ENCODE measurements at regions not wholly inside any gene's neighbourhood (a gene's known extent, or its start where the extent isn't known, plus 50 kb on each side); places are given as distances from the start of the nearest gene placed in this dataset.
"Not testable (repeated sequence)": the region's sequence is repeated elsewhere in the genome, so short reads cannot be mapped to it uniquely, and the experiment has no call there.

DNA sequence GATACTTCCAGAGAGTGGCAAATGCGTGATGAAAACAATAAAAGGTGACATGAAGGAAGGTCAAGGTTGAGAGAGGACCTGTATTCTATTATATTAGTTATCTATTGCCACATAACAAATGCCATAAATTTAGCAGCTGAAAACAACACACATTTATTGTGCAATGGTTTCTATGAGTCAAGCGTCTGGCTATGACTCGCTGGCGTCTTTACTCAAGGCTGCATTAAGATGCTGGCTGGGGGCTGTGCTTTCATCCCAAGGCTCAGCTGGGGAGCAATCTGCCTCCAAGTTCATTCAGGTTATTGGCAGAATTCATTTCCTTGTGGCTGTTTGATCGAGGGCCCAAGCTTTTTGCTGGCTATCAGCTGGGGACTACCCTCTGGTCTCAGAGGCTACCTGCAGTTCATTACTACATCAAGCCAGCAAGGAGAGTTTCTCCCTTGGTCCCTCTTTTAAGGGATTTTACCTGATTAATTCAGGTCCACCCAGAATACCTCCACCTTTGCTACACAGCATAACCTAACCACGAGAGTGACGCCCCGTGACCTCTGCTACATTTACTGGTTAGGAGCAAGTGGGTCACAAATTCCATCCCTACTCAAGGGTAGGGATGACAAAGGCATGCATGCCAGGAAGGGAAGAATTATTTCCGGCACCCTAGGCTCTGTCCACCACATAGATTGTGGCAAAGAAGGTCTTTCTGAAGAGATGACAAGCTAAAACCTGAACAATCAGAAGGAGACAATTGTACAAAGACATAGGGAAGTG is 549.1 kb downstream of the MN1 start:
- DNase-seq (ENCODE audit: low read depth): no peak

DNA sequence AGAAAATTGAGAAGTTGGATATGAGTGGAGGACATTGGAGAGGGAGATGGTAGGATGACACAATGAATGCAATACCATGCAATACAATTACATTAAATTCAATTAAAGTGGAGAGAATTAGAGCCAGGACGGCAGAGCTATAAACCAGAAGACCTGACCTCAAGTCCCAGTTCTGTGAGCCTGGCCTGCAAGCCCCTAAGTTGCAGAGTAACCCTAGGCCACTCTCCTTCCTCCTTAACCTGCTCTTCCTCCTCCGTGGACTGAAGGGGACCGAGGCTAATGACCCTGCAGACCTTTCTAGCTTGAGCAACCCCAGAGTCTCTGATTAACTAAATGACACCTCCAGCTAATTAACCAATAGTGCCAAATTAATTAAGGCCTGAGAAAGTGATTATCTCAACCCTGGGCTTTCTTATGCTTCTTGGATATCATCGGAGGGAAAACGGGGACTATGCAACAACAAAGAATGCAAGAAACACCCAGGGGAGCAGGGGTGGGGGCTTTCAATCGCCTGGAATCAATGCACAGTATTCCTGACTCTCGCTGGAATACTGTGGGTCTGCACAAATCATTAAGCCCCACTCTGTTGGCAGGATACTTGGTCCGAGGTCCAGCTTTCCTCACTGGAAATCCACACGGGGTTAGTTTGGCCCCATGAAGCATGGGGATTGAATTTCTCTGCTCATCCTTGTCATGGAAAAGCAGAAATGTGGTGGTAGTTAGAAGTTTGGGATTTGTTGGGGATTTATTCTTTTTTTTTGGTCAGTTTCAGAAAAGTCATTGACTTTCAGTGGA is 548.3 kb downstream of the MN1 start:
- no peak for DNase-seq (ENCODE audit: low read depth)

DNA sequence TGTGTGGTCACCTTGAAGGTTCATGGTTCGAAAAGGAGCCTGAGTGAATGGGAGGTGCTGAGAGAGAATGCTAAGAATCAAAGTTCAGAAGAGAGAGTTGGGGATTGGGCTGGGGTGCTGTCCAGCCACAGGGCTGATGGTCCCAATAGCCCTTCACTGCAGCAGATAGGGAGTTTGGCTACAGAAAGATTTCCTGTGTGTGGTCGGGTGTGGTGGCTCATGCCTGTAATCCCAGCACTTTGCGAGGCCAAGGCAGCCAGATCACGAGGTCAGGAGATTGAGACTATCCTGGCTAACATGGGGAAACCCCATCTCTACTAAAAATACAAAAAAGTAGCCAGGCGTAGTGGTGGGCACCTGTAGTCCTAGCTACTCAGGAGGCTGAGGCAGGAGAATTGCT is 547.5 kb downstream of the MN1 start:
- not testable (repeated sequence) for DNase-seq (ENCODE audit: low read depth)

- no peak for DNase-seq (ENCODE audit: low read depth)
Measured at GRCh38 chr22:27255580-27255979, 546.0 kb downstream of the MN1 start.

DNA sequence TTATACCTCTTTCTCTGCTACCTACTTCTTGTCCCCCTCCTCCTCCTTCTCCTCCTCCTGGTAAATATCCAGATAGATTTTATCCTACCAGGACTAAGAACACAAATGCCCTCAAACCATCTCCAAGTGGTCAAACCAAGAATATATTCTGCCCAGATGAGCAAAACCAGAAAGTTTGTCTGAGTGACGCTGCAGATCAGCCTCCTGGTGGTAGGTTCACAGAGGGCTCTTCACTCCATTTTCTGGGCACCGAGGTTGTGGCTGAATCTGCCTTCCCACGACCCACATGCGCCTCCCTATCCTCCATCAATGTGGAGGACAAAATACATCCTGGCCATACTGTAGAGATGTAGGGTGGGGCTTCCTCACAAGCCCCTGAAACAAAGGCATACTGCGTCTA is 543.6 kb downstream of the MN1 start:
- DNase-seq (ENCODE audit: low read depth): no peak

- no peak for DNase-seq (ENCODE audit: low read depth)
Measured at GRCh38 chr22:27258616-27259172, 542.9 kb downstream of the MN1 start.

DNA sequence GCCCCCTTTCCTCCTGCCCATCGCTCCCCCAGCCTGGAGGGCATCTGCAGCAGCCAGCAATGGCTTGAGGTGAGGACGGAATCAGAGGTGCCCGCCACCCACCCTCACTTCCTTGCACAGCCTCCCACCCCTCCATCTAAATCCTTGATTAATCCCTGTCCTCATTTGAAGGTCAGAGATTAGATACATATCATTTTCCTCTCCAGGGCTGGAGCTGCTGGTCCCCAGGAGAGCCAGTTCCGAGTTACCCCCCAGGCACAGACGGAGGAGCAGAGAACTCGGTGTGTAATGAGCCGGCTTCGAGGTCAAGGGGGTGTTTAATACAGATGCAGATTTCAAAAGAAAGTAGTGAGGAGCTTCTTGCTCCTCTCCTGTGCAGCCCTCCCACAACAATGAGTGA is 542.1 kb downstream of the MN1 start:
- no peak for DNase-seq (ENCODE audit: low read depth)

DNA sequence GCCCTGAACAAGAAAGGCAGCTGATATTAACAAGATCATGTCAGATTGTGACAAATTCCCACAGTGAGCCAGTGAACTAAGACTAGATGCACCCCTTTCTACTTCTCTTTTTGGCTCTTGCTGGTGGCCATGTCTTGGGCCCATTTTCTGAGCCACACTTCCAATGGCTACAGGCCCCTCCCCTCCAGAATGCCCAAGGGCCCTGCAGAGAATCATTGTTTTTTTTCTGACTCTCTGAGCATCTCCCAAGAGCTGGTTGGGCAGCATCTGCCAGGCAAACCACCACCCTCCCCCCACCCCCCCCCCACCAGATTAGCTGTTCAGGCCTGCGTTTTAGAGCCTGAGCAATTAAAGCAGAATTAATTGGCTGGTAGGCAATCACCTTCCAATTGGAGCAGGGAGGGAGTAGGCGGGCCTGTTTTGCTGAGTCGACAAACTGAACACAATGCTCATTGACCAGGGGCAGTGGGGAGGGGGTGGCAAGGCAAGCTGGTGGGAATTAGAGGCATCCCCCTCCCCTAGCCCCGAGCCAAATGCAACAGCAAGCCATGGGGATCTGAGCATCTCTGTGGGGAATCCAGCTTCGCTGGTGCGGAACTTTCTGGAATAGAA is 541.4 kb downstream of the MN1 start:
- DNase-seq (ENCODE audit: low read depth): no peak

DNA sequence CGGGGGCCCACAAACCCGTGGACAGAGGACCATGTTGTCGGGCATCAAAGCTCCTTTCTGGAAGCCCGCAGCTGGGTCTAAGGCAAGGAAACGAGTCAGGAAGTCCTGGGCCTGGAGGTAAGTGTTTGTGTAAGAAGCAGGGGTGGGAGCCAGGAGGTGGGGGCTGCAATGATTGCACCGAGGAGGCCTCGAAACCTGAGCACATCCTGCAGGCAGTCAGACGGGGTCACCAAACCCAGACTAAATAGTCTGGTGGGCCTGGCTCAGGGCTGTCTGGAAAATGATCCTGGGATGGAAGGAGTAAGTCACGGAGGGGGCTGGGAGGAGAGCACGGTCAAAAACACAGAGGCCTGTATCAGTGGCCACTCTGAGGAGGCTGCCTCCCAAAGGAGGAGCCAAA is 539.2 kb downstream of the MN1 start:
- no peak for DNase-seq (ENCODE audit: low read depth)

GRCh38 chr22:27264184-27264583 is 537.4 kb downstream of the MN1 start:
- no peak for DNase-seq (ENCODE audit: low read depth)

GRCh38 chr22:27267145-27267544 is 534.4 kb downstream of the MN1 start:
- no peak for DNase-seq (ENCODE audit: low read depth)

DNA sequence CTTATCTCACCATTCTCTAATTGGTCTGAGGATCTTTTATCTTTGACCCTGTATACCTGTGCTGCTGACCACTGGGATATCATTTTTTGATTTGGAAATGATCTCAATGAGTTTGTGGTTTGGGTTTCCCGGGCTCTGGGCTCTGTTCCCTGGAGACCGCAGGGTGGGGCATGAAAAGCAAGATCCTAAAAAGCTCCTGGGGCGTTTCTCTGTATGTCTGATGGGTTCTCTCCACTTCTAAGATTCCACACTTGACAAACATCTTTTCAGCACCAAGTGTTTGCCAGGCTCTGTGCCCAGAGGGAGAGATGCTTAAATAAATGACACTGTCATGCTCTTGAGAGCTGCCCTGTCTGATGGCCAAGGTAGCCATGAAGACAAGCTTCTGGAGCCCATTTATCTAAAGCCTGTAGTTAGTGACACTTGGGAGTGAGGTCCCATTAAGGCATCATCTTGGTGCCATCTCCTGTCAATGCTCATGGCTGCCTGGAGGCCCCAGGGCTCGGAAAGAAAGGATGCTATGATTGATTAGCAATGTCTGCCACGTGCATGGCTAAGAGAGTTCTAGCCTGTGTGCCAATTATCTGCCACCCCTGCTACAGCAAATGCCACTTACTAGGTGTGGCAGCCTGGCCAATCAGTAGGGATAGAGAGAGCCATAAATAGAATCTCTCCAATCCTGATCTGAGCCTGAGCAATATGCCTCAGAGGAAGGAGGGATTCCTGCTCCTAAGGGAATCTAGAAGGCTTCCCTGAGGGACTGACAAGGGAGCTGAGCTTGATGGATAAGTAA is 531.6 kb downstream of the MN1 start:
- no peak for DNase-seq (ENCODE audit: low read depth)

GRCh38 chr22:27270818-27271510 is 530.6 kb downstream of the MN1 start:
- DNase-seq (ENCODE audit: low read depth): no peak

- no peak for DNase-seq (ENCODE audit: low read depth)
Measured at GRCh38 chr22:27273436-27273835, 528.1 kb downstream of the MN1 start.

GRCh38 chr22:27273853-27274252 is 527.7 kb downstream of the MN1 start:
- no peak for DNase-seq (ENCODE audit: low read depth)

DNA sequence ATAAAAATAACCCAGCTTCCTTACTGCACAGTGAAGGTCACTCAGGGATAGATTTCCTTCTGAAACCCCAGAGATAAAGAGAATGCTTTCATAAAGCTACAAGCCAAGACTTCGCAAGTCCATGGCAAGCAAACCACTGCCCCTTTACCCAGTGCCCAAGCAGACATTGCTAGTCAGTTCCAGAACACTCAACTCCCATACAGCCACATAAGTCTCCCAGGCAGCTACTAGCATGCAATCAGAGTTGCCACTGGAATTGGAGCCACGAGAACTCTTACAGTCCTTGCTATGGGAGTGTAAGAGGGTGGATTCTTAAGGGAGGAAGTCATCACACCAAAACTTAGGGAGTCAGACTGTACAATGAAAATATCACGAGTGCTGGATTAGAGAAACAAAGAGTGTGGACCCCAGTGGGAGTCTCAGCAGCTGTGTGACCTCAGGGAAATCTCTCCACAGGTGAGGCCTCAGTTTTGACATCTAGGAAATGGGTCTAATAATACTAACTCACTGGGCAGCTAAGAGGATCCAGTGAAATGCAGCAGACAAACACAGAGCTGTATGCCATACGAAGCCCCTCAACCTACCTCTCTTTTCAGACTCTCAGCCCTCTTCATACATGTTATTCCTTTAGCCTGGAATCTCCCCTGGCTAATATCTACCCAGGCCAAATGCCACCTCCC is 526.6 kb downstream of the MN1 start:
- DNase-seq (ENCODE audit: low read depth): no peak

DNA sequence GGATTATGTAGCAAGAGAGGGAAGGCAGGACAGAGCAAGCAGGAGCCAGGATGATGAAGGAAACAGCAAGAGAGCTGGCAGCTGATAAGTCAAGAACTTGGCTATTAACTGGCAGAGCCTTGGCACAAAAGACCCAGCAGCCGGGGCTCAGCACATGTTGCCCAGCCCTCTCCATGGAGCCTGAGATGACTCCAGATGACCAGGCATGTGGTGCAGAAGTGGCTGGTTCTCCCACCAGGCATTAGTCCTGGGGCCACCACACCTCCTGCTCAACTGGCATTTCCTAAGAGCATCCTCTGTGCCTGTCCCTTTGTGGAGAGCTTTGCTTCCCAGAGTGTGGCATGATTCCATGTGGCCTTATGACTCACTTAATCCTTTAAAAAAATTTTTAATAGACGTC is 522.6 kb downstream of the MN1 start:
- DNase-seq (ENCODE audit: low read depth): no peak

- DNase-seq (ENCODE audit: low read depth): no peak
Measured at GRCh38 chr22:27283240-27283639, 518.3 kb downstream of the MN1 start.

- DNase-seq (ENCODE audit: low read depth): no peak
Measured at GRCh38 chr22:27283714-27284113, 517.8 kb downstream of the MN1 start.

- no peak for DNase-seq (ENCODE audit: low read depth)
Measured at GRCh38 chr22:27284324-27284723, 517.2 kb downstream of the MN1 start.

GRCh38 chr22:27286711-27287110 is 514.8 kb downstream of the MN1 start:
- DNase-seq (ENCODE audit: low read depth): no peak

Measured in stimulated activated CD8-positive, alpha-beta memory T cell treated with anti-CD3 and anti-CD28 coated beads, Interleukin-15, amount 100 ng/mL, for 24 hours (primary cell).